Immature natural killer cell (primary cell): ENCODE measurements at regions not wholly inside any gene's neighbourhood (a gene's known extent, or its start where the extent isn't known, plus 50 kb on each side); places are given as distances from the start of the nearest gene placed in this dataset.

Source experiments
- DNase-seq, 3 donors: peaks; one replicate each; pipeline ENCODE4 v3.0.0; 2022; ENCODE audit warnings: mixed read lengths in 1 of 3
- H3K27ac Mint-ChIP-seq, 6 donors: one replicate each; pipeline ENCODE4 v1.8.0; 2020; ENCODE audit warnings: mixed read lengths in 6 of 6, mild to moderate bottlenecking in 5 of 6, inconsistent platforms in 4 of 6, moderate library complexity in 3 of 6
- H3K27me3 Mint-ChIP-seq, 3 donors: one replicate each; pipeline ENCODE4 v1.8.0; 2020 to 2021; ENCODE audit warnings: low read depth in 3 of 3, mild to moderate bottlenecking in 3 of 3, mixed read lengths in 3 of 3, moderate library complexity in 3 of 3, inconsistent platforms in 1 of 3
- H3K36me3 Mint-ChIP-seq, 3 donors: one replicate each; pipeline ENCODE4 v1.8.0; 2020; ENCODE audit warnings: mixed read lengths in 3 of 3, inconsistent platforms in 2 of 3, mild to moderate bottlenecking in 2 of 3
- H3K4me1 Mint-ChIP-seq, 2 donors: one replicate each; pipeline ENCODE4 v1.8.0; 2020; ENCODE audit warnings: inconsistent platforms in 2 of 2, mild to moderate bottlenecking in 2 of 2, mixed read lengths in 2 of 2, moderate library complexity in 1 of 2
- H3K4me3 Mint-ChIP-seq, 5 donors: one replicate each; pipeline ENCODE4 v1.8.0; 2020; ENCODE audit warnings: mild to moderate bottlenecking in 5 of 5, mixed read lengths in 5 of 5, inconsistent platforms in 3 of 5, moderate library complexity in 3 of 5
- H3K9me3 Mint-ChIP-seq, 6 donors: one replicate each; pipeline ENCODE4 v1.8.0; 2020; ENCODE audit warnings: mild to moderate bottlenecking in 6 of 6, mixed read lengths in 6 of 6, inconsistent platforms in 4 of 6, moderate library complexity in 3 of 6

GRCh38 chr7:46660402-46660980, 739.4 kb upstream of the IGFBP3 start:
- Mint-ChIP-seq H3K4me3 (no peak overlapping the region), H3K27ac (no peak overlapping the region), H3K4me1 (no peaks in the 10 kb centered on the region), H3K9me3 (peaks cover under 1 to 19% (median 4%) of the 10 kb centered on the region in 6 donors), H3K27me3 (peaks cover 0 to 2% (median 0%) of the 10 kb centered on the region in 3 donors), H3K36me3 (no peaks in the 10 kb centered on the region)
- DNase-seq: no peak

- Mint-ChIP-seq H3K9me3 (peaks cover 2 to 20% (median 4%) of the 10 kb centered on the region in 6 donors), H3K4me3 (no peak overlapping the region), H3K27ac (no peak overlapping the region), H3K36me3 (no peaks in the 10 kb centered on the region), H3K27me3 (no peaks in the 10 kb centered on the region), H3K4me1 (no peaks in the 10 kb centered on the region)
- no peak for DNase-seq
Measured at GRCh38 chr7:46658281-46658680, 737.2 kb upstream of the IGFBP3 start.

GRCh38 chr7:46654546-46655443, 733.7 kb upstream of the IGFBP3 start:
- Mint-ChIP-seq H3K36me3 (no peaks in the 10 kb centered on the region), H3K9me3 (peaks cover 0 to 26% (median 3%) of the 10 kb centered on the region in 6 donors), H3K4me3 (no peak overlapping the region), H3K27ac (no peak overlapping the region), H3K4me1 (no peaks in the 10 kb centered on the region), H3K27me3 (peaks cover 0 to 2% (median 0%) of the 10 kb centered on the region in 3 donors)
- no peak for DNase-seq

GRCh38 chr7:46653848-46654247, 732.8 kb upstream of the IGFBP3 start:
- Mint-ChIP-seq H3K36me3 (no peaks in the 10 kb centered on the region), H3K27me3 (peaks cover 0 to 2% (median 0%) of the 10 kb centered on the region in 3 donors), H3K27ac (no peak overlapping the region), H3K4me1 (no peaks in the 10 kb centered on the region), H3K9me3 (peaks cover 0 to 33% (median 4%) of the 10 kb centered on the region in 6 donors), H3K4me3 (no peak overlapping the region)
- DNase-seq: no peak

GRCh38 chr7:46652317-46652716, 731.2 kb upstream of the IGFBP3 start:
- DNase-seq: no peak
- no peaks in the 10 kb centered on the region for H3K4me1 Mint-ChIP-seq
- no peaks in the 10 kb centered on the region for H3K36me3 Mint-ChIP-seq
- H3K27me3 Mint-ChIP-seq: peaks cover 0 to 2% (median 0%) of the 10 kb centered on the region in 3 donors
- no peak overlapping the region for H3K27ac Mint-ChIP-seq
- peaks cover 2 to 36% (median 6%) of the 10 kb centered on the region in 6 donors for H3K9me3 Mint-ChIP-seq
- no peak overlapping the region for H3K4me3 Mint-ChIP-seq

GRCh38 chr7:46651561-46652088, 730.6 kb upstream of the IGFBP3 start:
- no peak for DNase-seq
- no peak overlapping the region for H3K4me3 Mint-ChIP-seq

GRCh38 chr7:46651070-46651469, 730.0 kb upstream of the IGFBP3 start:
- no peaks in the 10 kb centered on the region for H3K4me1 Mint-ChIP-seq
- no peak overlapping the region for H3K27ac Mint-ChIP-seq
- H3K4me3 Mint-ChIP-seq: no peak overlapping the region
- peaks cover 2 to 41% (median 10%) of the 10 kb centered on the region in 6 donors for H3K9me3 Mint-ChIP-seq
- DNase-seq: no peak
- no peaks in the 10 kb centered on the region for H3K36me3 Mint-ChIP-seq
- H3K27me3 Mint-ChIP-seq: peaks cover 0 to 2% (median 0%) of the 10 kb centered on the region in 3 donors

More at GRCh38 chr7:46651561-46652088, 730.6 kb upstream of the IGFBP3 start:
- H3K9me3 Mint-ChIP-seq: peaks cover 2 to 36% (median 8%) of the 10 kb centered on the region in 6 donors
- H3K36me3 Mint-ChIP-seq: no peaks in the 10 kb centered on the region
- peaks cover 0 to 2% (median 0%) of the 10 kb centered on the region in 3 donors for H3K27me3 Mint-ChIP-seq
- no peak overlapping the region for H3K27ac Mint-ChIP-seq
- no peaks in the 10 kb centered on the region for H3K4me1 Mint-ChIP-seq

- Mint-ChIP-seq H3K27me3 (peaks cover 0 to 2% (median 0%) of the 10 kb centered on the region in 3 donors), H3K4me1 (no peaks in the 10 kb centered on the region), H3K27ac (no peak overlapping the region), H3K9me3 (peaks cover 2 to 50% (median 10%) of the 10 kb centered on the region in 6 donors), H3K4me3 (no peak overlapping the region), H3K36me3 (no peaks in the 10 kb centered on the region)
- DNase-seq: no peak
Measured at GRCh38 chr7:46649876-46650275, 728.8 kb upstream of the IGFBP3 start.

- Mint-ChIP-seq H3K36me3 (no peaks in the 10 kb centered on the region), H3K4me3 (no peak overlapping the region), H3K27me3 (no peaks in the 10 kb centered on the region), H3K9me3 (peaks cover 0 to 28% (median 6%) of the 10 kb centered on the region in 6 donors), H3K4me1 (no peaks in the 10 kb centered on the region), H3K27ac (no peak overlapping the region)
- no peak for DNase-seq
Measured at GRCh38 chr7:46637793-46638735, 717.0 kb upstream of the IGFBP3 start.

GRCh38 chr7:46636022-46636421, 715.0 kb upstream of the IGFBP3 start:
- Mint-ChIP-seq H3K27me3 (no peaks in the 10 kb centered on the region), H3K9me3 (peaks cover 1 to 29% (median 6%) of the 10 kb centered on the region in 6 donors)

GRCh38 chr7:46633630-46634240, 712.7 kb upstream of the IGFBP3 start:
- DNase-seq: no peak
- Mint-ChIP-seq H3K9me3 (peaks cover 0 to 21% (median 3%) of the 10 kb centered on the region in 6 donors), H3K27ac (no peak overlapping the region), H3K4me3 (no peak overlapping the region), H3K4me1 (no peaks in the 10 kb centered on the region), H3K27me3 (no peaks in the 10 kb centered on the region), H3K36me3 (no peaks in the 10 kb centered on the region)

More at GRCh38 chr7:46636022-46636421, 715.0 kb upstream of the IGFBP3 start:
- no peaks in the 10 kb centered on the region for H3K36me3 Mint-ChIP-seq
- H3K4me3 Mint-ChIP-seq: no peak overlapping the region
- H3K27ac Mint-ChIP-seq: no peak overlapping the region
- DNase-seq: no peak
- H3K4me1 Mint-ChIP-seq: no peaks in the 10 kb centered on the region

GRCh38 chr7:46633200-46633599, 712.1 kb upstream of the IGFBP3 start:
- H3K27ac Mint-ChIP-seq: no peak overlapping the region

GRCh38 chr7:46630031-46630430, 709.0 kb upstream of the IGFBP3 start:
- Mint-ChIP-seq H3K27ac (no peak overlapping the region), H3K36me3 (peaks cover 0 to 8% (median 0%) of the 10 kb centered on the region in 3 donors), H3K4me3 (no peak overlapping the region), H3K27me3 (peaks cover 0 to 2% (median 0%) of the 10 kb centered on the region in 3 donors), H3K4me1 (no peaks in the 10 kb centered on the region), H3K9me3 (peaks cover 0 to 21% (median 4%) of the 10 kb centered on the region in 6 donors)
- DNase-seq: no peak

More at GRCh38 chr7:46633200-46633599, 712.1 kb upstream of the IGFBP3 start:
- H3K27me3 Mint-ChIP-seq: no peaks in the 10 kb centered on the region
- no peaks in the 10 kb centered on the region for H3K36me3 Mint-ChIP-seq
- peaks cover 0 to 27% (median 3%) of the 10 kb centered on the region in 6 donors for H3K9me3 Mint-ChIP-seq
- H3K4me3 Mint-ChIP-seq: no peak overlapping the region
- H3K4me1 Mint-ChIP-seq: no peaks in the 10 kb centered on the region
- no peak for DNase-seq
